GM12878 (cell line): ENCODE measurements at regions not wholly inside any gene's neighbourhood (a gene's known extent, or its start where the extent isn't known, plus 50 kb on each side); places are given as distances from the start of the nearest gene placed in this dataset.
"Not testable (repeated sequence)": the region's sequence is repeated elsewhere in the genome, so short reads cannot be mapped to it uniquely, and the experiment has no call there.

Source experiments
- ATAC-seq: fragments of 200-7000 bp; cut with Tn5 transposase; 3 replicates; pipeline ENCODE4 v1.9.1; 2020; ENCODE audit warnings: mild to moderate bottlenecking, moderate library complexity
- BruUV-seq: library from RNA; stranded (reverse); fragments of 400-500 nt; replicated peaks from 2 replicates; lab custom pipeline; 2021; lab: Mats Ljungman, UMichigan
- CTCF ChIA-PET: fragments of 300-600 bp; sonication (Branson Sonifier 250); formaldehyde crosslinking; extraction: SDS; loops from one replicate; lab custom pipeline; 2021; ENCODE audit warnings: inconsistent platforms; lab: Yijun Ruan, JAX
- POLR2A ChIA-PET: fragments of 350-600 bp; formaldehyde crosslinking; extraction: SDS; loops from one replicate; lab custom pipeline; 2021; ENCODE audit warnings: inconsistent platforms; lab: Charles Lee
- RAD21 ChIA-PET: fragments of 300-600 bp; sonication (Branson Sonifier 250); formaldehyde crosslinking; loops from one replicate; lab custom pipeline; 2023; ENCODE audit warnings: antibody characterized with exemption; ENCODE audit not compliant: unreplicated experiment; lab: Charles Lee
- SMC1A ChIA-PET: fragments of 300-600 bp; sonication (Branson Sonifier 250); formaldehyde crosslinking; loops from one replicate; lab custom pipeline; 2023; ENCODE audit not compliant: unreplicated experiment, uncharacterized antibody; lab: Charles Lee
- DNase-seq: peaks from one replicate; pipeline ENCODE4 v3.0.0-alpha.2; 2011; ENCODE audit warnings: low read depth, low spot score
- FAIRE-seq: peaks from 3 replicates; lab custom pipeline; 2011; peaks lifted over from hg19 to GRCh38; lab: Jason Lieb, UNC
- H2AFZ ChIP-seq: 2 replicates; pipeline ENCODE4 v1.6.0; 2011; ENCODE audit warnings: low read depth, low read length, control low read depth; ENCODE audit not compliant: control insufficient read depth
- H3K27ac ChIP-seq: 2 replicates; pipeline ENCODE4 v1.5.1; 2011; ENCODE audit warnings: control low read depth; ENCODE audit not compliant: control insufficient read depth, insufficient read depth
- H3K27me3 ChIP-seq, 2 experiments: replicated peaks in 1 of 2; 2 replicates each; pipeline versions ENCODE4 v1.6.0 to v1.6.1; 2011; ENCODE audit warnings: low read length in 1 of 2; ENCODE audit not compliant: control insufficient read depth in 2 of 2, insufficient read depth in 2 of 2
- H3K36me3 ChIP-seq, 2 experiments: 2 replicates each; pipeline ENCODE4 v1.5.1; 2011; ENCODE audit warnings: low read length in 1 of 2; ENCODE audit not compliant: control insufficient read depth in 2 of 2, insufficient read depth in 2 of 2
- H3K4me1 ChIP-seq: 2 replicates; pipeline ENCODE4 v1.6.1; 2011; ENCODE audit warnings: mild to moderate bottlenecking, low read length, moderate library complexity, mixed read lengths; ENCODE audit not compliant: control insufficient read depth, insufficient read depth
- H3K4me2 ChIP-seq: 2 replicates; pipeline ENCODE4 v1.6.0; 2011; ENCODE audit warnings: control low read depth; ENCODE audit not compliant: control insufficient read depth, insufficient read depth
- H3K4me3 ChIP-seq: fragments of 200-600 bp; sonication (generic); 2 replicates; pipeline ENCODE4 v1.5.1; 2016
- H3K79me2 ChIP-seq: 2 replicates; pipeline ENCODE4 v1.6.0; 2011; ENCODE audit warnings: low read length; ENCODE audit not compliant: control insufficient read depth, insufficient read depth
- H3K9ac ChIP-seq: 2 replicates; pipeline ENCODE4 v1.8.0; 2011; ENCODE audit warnings: low read length, control low read depth, mixed read lengths; ENCODE audit not compliant: control insufficient read depth, insufficient read depth
- H3K9me3 ChIP-seq: replicated peaks from 3 replicates; pipeline ENCODE4 v1.5.1; 2011; ENCODE audit warnings: mild to moderate bottlenecking, low read length; ENCODE audit not compliant: control insufficient read depth, insufficient read depth
- H4K20me1 ChIP-seq: 2 replicates; pipeline ENCODE4 v1.6.0; 2011; ENCODE audit not compliant: control insufficient read depth, insufficient read depth
- HCFC1 ChIP-seq: fragments of 150-350 bp; IDR thresholded peaks from 2 replicates; pipeline ENCODE4 v1.6.1; 2014; ENCODE audit warnings: low read length
- MTA3 ChIP-seq: IDR thresholded peaks from 2 replicates; pipeline ENCODE4 v1.6.1; 2012; ENCODE audit warnings: low read length, inconsistent platforms, borderline replicate concordance
- ZNF687 ChIP-seq: fragments of 450-650 bp; IDR thresholded peaks from 2 replicates; pipeline ENCODE4 v1.6.1; 2017; ENCODE audit warnings: mild to moderate bottlenecking, moderate library complexity
- WGBS: methylation state at CpG from one replicate; pipeline ENCODE4 v1.1.6; 2016; ENCODE audit warnings: low lambda C conversion rate; ENCODE audit not compliant: insufficient replicate concordance, insufficient coverage; ENCODE audit errors: missing lambda C conversion rate; 5-methylcytosine and 5-hydroxymethylcytosine counted together
- in situ Hi-C: fragments of 300-500 bp; cut with MboI; formaldehyde crosslinking; loops from 9 replicates; pipeline ENCODE4 v1.14.3; 2018; ENCODE audit warnings: mixed read lengths
- intact Hi-C: fragments of 100-400 bp; cut with micrococcal nuclease; formaldehyde crosslinking; loops from one replicate; pipeline ENCODE4 v1.14.2; 2022; ENCODE audit not compliant: unreplicated experiment

DNA sequence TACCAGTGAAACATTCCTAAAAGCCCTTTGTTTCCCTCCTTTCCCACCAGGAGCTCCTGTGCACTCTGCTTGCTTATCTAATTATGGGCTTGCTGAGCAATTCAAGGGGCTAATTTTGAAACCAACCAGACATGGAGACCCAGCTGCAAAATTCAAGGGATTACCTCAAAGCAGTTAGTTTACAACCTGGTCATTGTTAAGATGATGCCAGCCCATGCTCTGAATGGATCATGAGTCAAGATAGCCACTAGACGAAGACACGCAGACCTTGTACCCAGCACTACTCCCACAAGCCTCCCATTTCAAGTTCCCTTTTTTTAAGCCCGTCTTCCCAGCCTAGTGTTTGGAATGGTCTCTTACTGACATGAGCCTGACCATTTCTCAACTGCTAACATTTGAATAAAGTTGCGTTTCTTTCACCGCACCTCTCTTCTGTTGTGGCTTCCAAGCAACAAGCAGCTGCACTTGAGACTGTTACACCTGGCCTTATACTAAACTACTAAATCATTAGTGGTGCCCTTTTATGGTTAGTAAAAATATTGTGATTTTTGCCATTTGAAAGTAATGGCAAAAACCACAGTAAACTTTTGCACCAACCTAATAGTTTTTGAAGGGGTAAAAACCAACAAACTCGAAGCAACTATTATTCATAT lies 315.3 kb upstream of the LUZP2 start (continued):
- TF ChIP-seq ZNF687, result no peak
- TF ChIP-seq HCFC1, result no peak
- TF ChIP-seq MTA3, result no peak

GRCh38 chr11:24185535-24185934 lies 311.3 kb upstream of the LUZP2 start:
- H3K36me3 ChIP-seq, H3K9ac ChIP-seq, FAIRE-seq, H2AFZ ChIP-seq, H3K4me2 ChIP-seq, H3K4me1 ChIP-seq, DNase-seq, H3K27ac ChIP-seq, H3K4me3 ChIP-seq, H3K79me2 ChIP-seq, H3K9me3 ChIP-seq, intact Hi-C loops, H4K20me1 ChIP-seq, ATAC-seq, SMC1A ChIA-PET, H3K27me3 ChIP-seq, POLR2A ChIA-PET, RAD21 ChIA-PET, in situ Hi-C loops, BruUV-seq, CTCF ChIA-PET: not testable (repeated sequence)
- 0% methylated on average over 1 of the region's 2 CpGs for WGBS
